ENCODE measurements at regions not wholly inside any gene's neighbourhood (a gene's known extent, or its start where the extent isn't known, plus 50 kb on each side); places are given as distances from the start of the nearest gene placed in this dataset.

DNA sequence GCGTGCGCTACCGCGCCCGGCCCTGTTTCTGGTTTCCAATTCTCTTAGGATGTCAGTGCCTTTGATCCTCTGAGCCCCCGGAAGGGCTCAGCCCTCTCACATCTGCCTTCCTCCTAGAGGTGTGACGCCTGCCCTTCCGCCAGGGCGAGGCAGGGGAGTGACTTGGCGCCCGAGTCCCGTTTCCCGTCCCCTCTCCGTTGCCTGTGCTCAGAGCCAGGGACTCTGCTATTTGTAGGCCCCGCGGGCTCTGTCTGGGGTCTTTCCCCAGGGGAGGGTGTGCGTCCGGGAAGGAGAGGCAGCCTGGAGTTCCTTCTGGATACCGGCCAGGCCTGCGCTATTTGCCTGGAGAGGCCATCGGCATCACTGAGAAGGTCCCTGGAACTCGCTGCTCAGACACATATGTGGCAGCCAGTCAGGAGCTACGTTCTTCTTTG lies 103.7 kb upstream of the TAF1B start:
- intact Hi-C loops (cut with micrococcal nuclease), result no loop called here
- Histone ChIP-seq H3K9me3 (replicated peaks) (peaks cover 7% of the 10 kb centered on the region), H3K4me3 (peak overlapping the region; percentile 59), H3K27me3 (ENCODE audit: low read depth) (no peaks in the 10 kb centered on the region), H3K4me1 (peaks cover 35% of the 10 kb centered on the region), H3K27ac (replicated peaks) (peak overlapping the region; percentile 86), H3K36me3 (no peaks in the 10 kb centered on the region)
- DNase-seq, result peak; percentile 88
- TF ChIP-seq, protein P1, sequence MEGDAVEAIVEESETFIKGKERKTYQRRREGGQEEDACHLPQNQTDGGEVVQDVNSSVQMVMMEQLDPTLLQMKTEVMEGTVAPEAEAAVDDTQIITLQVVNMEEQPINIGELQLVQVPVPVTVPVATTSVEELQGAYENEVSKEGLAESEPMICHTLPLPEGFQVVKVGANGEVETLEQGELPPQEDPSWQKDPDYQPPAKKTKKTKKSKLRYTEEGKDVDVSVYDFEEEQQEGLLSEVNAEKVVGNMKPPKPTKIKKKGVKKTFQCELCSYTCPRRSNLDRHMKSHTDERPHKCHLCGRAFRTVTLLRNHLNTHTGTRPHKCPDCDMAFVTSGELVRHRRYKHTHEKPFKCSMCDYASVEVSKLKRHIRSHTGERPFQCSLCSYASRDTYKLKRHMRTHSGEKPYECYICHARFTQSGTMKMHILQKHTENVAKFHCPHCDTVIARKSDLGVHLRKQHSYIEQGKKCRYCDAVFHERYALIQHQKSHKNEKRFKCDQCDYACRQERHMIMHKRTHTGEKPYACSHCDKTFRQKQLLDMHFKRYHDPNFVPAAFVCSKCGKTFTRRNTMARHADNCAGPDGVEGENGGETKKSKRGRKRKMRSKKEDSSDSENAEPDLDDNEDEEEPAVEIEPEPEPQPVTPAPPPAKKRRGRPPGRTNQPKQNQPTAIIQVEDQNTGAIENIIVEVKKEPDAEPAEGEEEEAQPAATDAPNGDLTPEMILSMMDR (IDR thresholded peaks at IDR 0.05; ENCODE audit: borderline replicate concordance), result no peak

DNA sequence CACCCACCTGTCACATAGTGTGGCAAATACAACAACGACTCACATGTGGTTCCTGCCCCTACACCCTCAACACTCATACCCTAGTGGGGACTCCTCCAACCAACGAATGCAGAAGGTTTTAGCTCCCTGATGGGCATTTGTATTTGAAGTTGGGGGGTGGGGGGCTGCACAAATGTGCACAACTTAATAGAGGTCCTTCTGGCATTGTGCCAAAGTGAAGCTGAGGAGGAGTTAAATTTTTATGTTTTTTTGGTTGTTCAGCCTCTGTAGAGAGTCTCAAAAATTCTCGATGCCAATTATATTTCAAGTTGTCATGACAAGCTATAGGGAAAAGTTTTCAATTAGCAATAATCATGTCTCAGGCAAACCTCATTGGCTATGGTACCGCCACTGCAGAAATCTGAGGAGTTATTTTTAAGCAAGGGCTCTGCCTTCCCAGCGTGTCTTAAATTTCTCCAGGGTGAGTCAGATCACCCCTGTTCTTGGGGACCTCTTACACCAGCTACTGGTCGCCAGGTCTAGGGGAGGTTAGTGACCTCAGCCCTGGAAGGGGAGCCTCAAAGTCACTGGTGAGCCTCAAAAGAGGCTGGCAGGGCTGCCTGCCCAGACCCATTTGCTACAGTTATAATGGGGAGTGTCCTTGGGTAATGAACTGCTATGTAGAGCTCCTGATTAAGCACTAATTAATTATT lies 102.7 kb upstream of the TAF1B start:
- TF ChIP-seq, protein P1 (IDR thresholded peaks at IDR 0.05; ENCODE audit: borderline replicate concordance), result no peak
- no peak for DNase-seq
- intact Hi-C loops (cut with micrococcal nuclease), result no loop called here
- Histone ChIP-seq H3K9me3 (replicated peaks) (no peaks in the 10 kb centered on the region), H3K27ac (replicated peaks) (no peak overlapping the region), H3K36me3 (no peaks in the 10 kb centered on the region), H3K4me3 (no peak overlapping the region), H3K27me3 (ENCODE audit: low read depth) (no peaks in the 10 kb centered on the region), H3K4me1 (peaks cover 38% of the 10 kb centered on the region)

DNA sequence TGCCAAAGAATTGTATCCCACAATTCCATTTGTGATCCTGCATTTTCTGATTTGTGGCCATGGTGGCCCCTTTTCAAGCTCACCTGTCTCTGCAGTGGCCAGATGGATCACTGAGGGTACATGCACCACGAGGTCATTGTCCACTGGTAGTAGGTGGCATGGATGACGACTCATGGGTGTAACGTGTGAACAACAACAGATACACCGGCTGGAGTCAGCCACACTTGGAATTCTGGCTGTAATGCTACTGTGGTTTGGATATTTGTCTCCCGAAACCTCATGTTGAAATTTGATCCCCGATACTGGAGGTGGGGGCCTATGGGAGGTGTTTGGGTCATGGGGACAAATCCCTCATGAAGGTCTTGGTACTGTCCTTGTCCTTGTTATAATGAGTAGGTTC lies 102.2 kb upstream of the TAF1B start:
- H3K27ac ChIP-seq (replicated peaks), result no peak overlapping the region
- peaks cover 38% of the 10 kb centered on the region for H3K4me1 ChIP-seq
- H3K4me3 ChIP-seq, result no peak overlapping the region
- H3K36me3 ChIP-seq, result no peaks in the 10 kb centered on the region
- H3K27me3 ChIP-seq (ENCODE audit: low read depth), result no peaks in the 10 kb centered on the region
- TF ChIP-seq, protein P1 (IDR thresholded peaks at IDR 0.05; ENCODE audit: borderline replicate concordance), result no peak
- H3K9me3 ChIP-seq (replicated peaks), result no peaks in the 10 kb centered on the region
- DNase-seq, result no peak
- intact Hi-C loops (cut with micrococcal nuclease), result no loop called here

DNA sequence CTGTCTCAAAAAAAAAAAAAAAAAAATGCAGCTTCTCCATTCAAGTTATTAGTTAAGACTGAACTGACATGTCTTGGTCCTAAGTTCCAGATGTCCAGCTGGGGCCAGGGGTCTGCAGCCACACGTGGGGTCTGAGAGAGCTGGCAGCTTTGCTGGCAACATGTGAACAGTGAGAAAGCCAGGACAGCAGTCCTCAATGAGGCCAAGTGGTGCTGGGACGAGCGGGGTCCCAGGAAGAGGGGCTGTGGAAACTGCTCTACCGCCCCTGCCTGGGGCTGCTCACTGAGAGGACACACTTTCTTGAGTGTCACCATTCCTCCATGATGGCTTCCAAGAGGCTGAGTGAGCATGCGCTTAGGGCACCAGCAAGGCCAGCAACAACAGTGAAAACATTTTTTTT lies 100.7 kb upstream of the TAF1B start:
- no peak for DNase-seq
- no peak overlapping the region for H3K27ac ChIP-seq (replicated peaks)
- no peaks in the 10 kb centered on the region for H3K9me3 ChIP-seq (replicated peaks)
- peaks cover 38% of the 10 kb centered on the region for H3K4me1 ChIP-seq
- no peaks in the 10 kb centered on the region for H3K36me3 ChIP-seq
- no peaks in the 10 kb centered on the region for H3K27me3 ChIP-seq (ENCODE audit: low read depth)
- intact Hi-C loops (cut with micrococcal nuclease), result no loop called here
- H3K4me3 ChIP-seq, result no peak overlapping the region
- TF ChIP-seq, protein P1 (IDR thresholded peaks at IDR 0.05; ENCODE audit: borderline replicate concordance), result no peak

DNA sequence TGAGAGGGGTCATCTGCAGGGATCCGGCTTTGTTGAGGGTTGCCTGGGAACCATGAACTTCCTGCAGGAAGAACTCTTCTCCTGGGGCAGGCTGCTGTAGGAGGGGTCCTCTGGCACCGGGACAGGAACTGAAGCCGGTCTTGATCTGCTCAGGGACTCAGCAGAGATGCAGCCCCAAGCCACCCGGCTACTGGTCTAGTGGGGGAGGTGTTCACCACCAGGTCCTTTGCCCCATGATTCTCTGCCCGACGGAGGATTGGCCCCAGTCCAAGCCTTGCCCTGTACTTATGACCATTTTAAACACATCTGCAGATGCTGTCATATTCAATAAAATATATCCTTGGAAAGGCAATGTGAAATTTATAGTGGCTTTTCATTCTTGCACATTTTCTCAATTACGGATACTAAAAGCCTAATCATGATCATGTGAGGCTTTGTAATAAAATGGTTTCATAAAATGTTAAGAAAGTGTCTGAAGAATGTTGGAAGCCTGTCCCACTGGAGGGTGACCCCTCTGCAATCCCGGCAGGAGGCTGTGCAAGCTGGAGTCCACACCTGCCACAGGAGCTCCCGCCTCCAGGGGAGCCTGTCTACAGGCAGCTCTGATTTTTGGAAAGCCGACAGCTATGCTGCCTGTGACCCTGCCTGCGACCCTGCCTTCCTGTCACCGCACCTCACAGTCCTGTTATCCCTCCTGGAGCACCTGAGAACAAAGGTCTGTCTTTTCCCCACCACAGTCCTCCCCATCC lies 98.8 kb upstream of the TAF1B start:
- Histone ChIP-seq H3K4me1 (peaks cover 20% of the 10 kb centered on the region), H3K4me3 (no peak overlapping the region), H3K36me3 (no peaks in the 10 kb centered on the region), H3K27me3 (ENCODE audit: low read depth) (no peaks in the 10 kb centered on the region), H3K9me3 (replicated peaks) (peaks cover 3% of the 10 kb centered on the region), H3K27ac (replicated peaks) (no peak overlapping the region)
- no peak for DNase-seq
- TF ChIP-seq, protein P1 (IDR thresholded peaks at IDR 0.05; ENCODE audit: borderline replicate concordance), result no peak
- intact Hi-C loops (cut with micrococcal nuclease), result no loop called here
